ENCODE measurements at regions not wholly inside any gene's neighbourhood (a gene's known extent, or its start where the extent isn't known, plus 50 kb on each side); places are given as distances from the start of the nearest gene placed in this dataset.
A peak's percentile ranks its signal among the peaks of the same experiment; 100 is the strongest.

GRCh38 chr2:175402571-175402970 lies 221.1 kb upstream of the ATP5MC3 start:
- ChIA-PET POLR2A (no interaction called here), CTCF (no interaction called here)
- ATAC-seq (no peak), FAIRE-seq (no peak), DNase-seq (ENCODE audit: low read depth in 1 of 2, low spot score in 1 of 2) (no peak)
- H3K4me3 ChIP-seq = no peak overlapping the region
- H3K4me2 ChIP-seq = no peak overlapping the region
- 2% methylated on average over 2 of the region's 2 CpGs for WGBS (ENCODE audit: missing lambda C conversion rate)
- peak; percentile 91 for TF ChIP-seq MAFK (IDR thresholded peaks at IDR 0.05; ENCODE audit: partially characterized antibody)
- TF ChIP-seq, protein P1, sequence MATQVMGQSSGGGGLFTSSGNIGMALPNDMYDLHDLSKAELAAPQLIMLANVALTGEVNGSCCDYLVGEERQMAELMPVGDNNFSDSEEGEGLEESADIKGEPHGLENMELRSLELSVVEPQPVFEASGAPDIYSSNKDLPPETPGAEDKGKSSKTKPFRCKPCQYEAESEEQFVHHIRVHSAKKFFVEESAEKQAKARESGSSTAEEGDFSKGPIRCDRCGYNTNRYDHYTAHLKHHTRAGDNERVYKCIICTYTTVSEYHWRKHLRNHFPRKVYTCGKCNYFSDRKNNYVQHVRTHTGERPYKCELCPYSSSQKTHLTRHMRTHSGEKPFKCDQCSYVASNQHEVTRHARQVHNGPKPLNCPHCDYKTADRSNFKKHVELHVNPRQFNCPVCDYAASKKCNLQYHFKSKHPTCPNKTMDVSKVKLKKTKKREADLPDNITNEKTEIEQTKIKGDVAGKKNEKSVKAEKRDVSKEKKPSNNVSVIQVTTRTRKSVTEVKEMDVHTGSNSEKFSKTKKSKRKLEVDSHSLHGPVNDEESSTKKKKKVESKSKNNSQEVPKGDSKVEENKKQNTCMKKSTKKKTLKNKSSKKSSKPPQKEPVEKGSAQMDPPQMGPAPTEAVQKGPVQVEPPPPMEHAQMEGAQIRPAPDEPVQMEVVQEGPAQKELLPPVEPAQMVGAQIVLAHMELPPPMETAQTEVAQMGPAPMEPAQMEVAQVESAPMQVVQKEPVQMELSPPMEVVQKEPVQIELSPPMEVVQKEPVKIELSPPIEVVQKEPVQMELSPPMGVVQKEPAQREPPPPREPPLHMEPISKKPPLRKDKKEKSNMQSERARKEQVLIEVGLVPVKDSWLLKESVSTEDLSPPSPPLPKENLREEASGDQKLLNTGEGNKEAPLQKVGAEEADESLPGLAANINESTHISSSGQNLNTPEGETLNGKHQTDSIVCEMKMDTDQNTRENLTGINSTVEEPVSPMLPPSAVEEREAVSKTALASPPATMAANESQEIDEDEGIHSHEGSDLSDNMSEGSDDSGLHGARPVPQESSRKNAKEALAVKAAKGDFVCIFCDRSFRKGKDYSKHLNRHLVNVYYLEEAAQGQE (IDR thresholded peaks at IDR 0.05) = no peak
- TF ChIP-seq CBX2 (IDR thresholded peaks at IDR 0.05; ENCODE audit: borderline replicate concordance, low read depth) = no peak
- no peak for TF ChIP-seq FOXS1 (CRISPR knock-in tag; IDR thresholded peaks at IDR 0.05)
- no peak overlapping the region for H3K27ac ChIP-seq
- no peaks in the 10 kb centered on the region for H3K4me1 ChIP-seq
- H3K9me3 ChIP-seq = no peaks in the 10 kb centered on the region

GRCh38 chr2:175401956-175402469 lies 220.5 kb upstream of the ATP5MC3 start:
- H3K4me2 ChIP-seq = no peak overlapping the region
- 51% methylated on average over 3 of the region's 3 CpGs for WGBS (ENCODE audit: missing lambda C conversion rate)

More at GRCh38 chr2:175401956-175402469, 220.5 kb upstream of the ATP5MC3 start:
- CTCF ChIA-PET = interaction anchor here (0.5 kb wide), 1 partner anchor 686 kb away, joined by 3 read pairs; no protein-coding TSS in a partner anchor
- no peak overlapping the region for H3K4me3 ChIP-seq
- no peak for ATAC-seq
- TF ChIP-seq CBX2 (IDR thresholded peaks at IDR 0.05; ENCODE audit: borderline replicate concordance, low read depth) (no peak), EP300 (IDR thresholded peaks at IDR 0.05) (no peak), RFX5 (IDR thresholded peaks at IDR 0.05) (no peak), TP53 (CRISPR knock-in tag; IDR thresholded peaks at IDR 0.05) (no peak), RARB (CRISPR knock-in tag; IDR thresholded peaks at IDR 0.05) (no peak), MAZ (IDR thresholded peaks at IDR 0.05; ENCODE audit: borderline replicate concordance, low read depth, low read length) (no peak), MAFK (IDR thresholded peaks at IDR 0.05; ENCODE audit: partially characterized antibody) (no peak), CBX8 (IDR thresholded peaks at IDR 0.05) (no peak), SMC3 (IDR thresholded peaks at IDR 0.05) (no peak), POLR2A (IDR thresholded peaks at IDR 0.05; ENCODE audit: low read length) (no peak), SREBF2 (IDR thresholded peaks at IDR 0.05) (no peak), RCOR1 (IDR thresholded peaks at IDR 0.05; ENCODE audit: low read depth, low read length) (no peak), JUNB (IDR thresholded peaks at IDR 0.05) (no peak), HEYL (CRISPR knock-in tag; IDR thresholded peaks at IDR 0.05) (no peak), NPAS2 (CRISPR knock-in tag; IDR thresholded peaks at IDR 0.05; ENCODE audit: borderline replicate concordance) (no peak), POLR2AphosphoS2 (conservative IDR thresholded peaks at IDR 0.05; ENCODE audit: low read length) (no peak)
- TF ChIP-seq, protein P1 (IDR thresholded peaks at IDR 0.05) = no peak
- TF ChIP-seq, protein P2, sequence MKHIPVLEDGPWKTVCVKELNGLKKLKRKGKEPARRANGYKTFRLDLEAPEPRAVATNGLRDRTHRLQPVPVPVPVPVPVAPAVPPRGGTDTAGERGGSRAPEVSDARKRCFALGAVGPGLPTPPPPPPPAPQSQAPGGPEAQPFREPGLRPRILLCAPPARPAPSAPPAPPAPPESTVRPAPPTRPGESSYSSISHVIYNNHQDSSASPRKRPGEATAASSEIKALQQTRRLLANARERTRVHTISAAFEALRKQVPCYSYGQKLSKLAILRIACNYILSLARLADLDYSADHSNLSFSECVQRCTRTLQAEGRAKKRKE (CRISPR knock-in tag; IDR thresholded peaks at IDR 0.05; ENCODE audit: low read depth) = no peak
- TF ChIP-seq, protein P3, sequence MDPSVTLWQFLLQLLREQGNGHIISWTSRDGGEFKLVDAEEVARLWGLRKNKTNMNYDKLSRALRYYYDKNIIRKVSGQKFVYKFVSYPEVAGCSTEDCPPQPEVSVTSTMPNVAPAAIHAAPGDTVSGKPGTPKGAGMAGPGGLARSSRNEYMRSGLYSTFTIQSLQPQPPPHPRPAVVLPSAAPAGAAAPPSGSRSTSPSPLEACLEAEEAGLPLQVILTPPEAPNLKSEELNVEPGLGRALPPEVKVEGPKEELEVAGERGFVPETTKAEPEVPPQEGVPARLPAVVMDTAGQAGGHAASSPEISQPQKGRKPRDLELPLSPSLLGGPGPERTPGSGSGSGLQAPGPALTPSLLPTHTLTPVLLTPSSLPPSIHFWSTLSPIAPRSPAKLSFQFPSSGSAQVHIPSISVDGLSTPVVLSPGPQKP (IDR thresholded peaks at IDR 0.05; ENCODE audit: low read depth, low read length) = no peak
- H3K9me3 ChIP-seq = no peaks in the 10 kb centered on the region
- POLR2A ChIA-PET = no interaction called here
- no peak for FAIRE-seq
- no peak for DNase-seq (ENCODE audit: low read depth in 1 of 2, low spot score in 1 of 2)
- no peaks in the 10 kb centered on the region for H3K4me1 ChIP-seq
- H3K27ac ChIP-seq = no peak overlapping the region
